Erythroblast (primary cell): ENCODE measurements at regions not wholly inside any gene's neighbourhood (a gene's known extent, or its start where the extent isn't known, plus 50 kb on each side); places are given as distances from the start of the nearest gene placed in this dataset.

Experiments used
- GATA1 ChIP-seq: IDR thresholded peaks from 2 replicates; pipeline ENCODE4 v1.6.1; 2011; ENCODE audit warnings: low read depth, mild to moderate bottlenecking, control low read depth, low read length, moderate library complexity
- POLR2A ChIP-seq: IDR thresholded peaks from 2 replicates; pipeline ENCODE4 v1.6.1; 2011; ENCODE audit warnings: mild to moderate bottlenecking, low read length

DNA sequence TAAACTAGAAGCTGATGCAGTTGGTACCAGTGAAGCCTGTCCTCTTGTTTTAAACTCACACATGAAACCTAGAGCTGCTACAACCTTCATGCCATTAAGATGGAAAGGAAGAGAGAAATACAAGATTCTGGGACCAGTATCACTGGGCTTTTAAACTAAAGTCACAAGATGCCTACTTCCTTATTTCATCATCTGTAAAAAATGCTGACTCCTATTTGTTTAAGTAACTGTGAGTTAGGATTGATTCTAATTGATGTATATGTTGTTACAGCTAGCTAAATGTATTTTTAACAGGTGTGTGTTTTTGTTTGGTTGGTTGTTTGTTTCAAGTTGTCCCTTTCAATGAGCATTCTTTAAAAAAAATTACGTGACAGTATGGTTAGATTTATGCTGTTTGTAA is 833.3 kb upstream of the PRMT6 start:
- TF ChIP-seq POLR2A, result no peak
- TF ChIP-seq GATA1, result no peak
